ENCODE measurements at regions not wholly inside any gene's neighbourhood (a gene's known extent, or its start where the extent isn't known, plus 50 kb on each side); places are given as distances from the start of the nearest gene placed in this dataset.
A peak's percentile ranks its signal among the peaks of the same experiment; 100 is the strongest.

DNA sequence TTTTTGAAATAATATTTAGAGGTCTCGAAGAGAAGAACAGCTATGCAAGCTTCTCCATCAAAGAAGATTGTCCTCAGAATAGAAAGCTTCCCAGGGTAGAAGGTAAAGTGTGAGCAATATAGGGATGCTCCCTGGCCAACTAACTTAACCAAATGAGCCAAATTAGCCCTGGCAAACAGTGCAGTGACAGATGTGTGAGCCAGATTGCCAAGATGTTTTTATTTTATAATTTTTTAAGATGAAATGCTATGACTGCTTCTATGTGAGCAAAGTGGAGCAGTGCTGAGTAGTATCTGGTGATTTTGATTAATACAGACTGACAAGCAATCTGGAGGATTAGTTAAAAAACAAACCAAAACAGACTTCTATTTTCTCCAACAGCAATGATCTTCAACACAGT lies 202.1 kb downstream of the NOVA1 start:
- DNase-seq (ENCODE audit: low read depth, low spot score): no peak
- H3K9me3 ChIP-seq (ENCODE audit: insufficient read depth, low read length): no peaks in the 10 kb centered on the region
- no peak for TF ChIP-seq ZNF274 (IDR thresholded peaks at IDR 0.05; ENCODE audit: low read depth, low read length)
- TF ChIP-seq YY1 (IDR thresholded peaks at IDR 0.05; ENCODE audit: insufficient read depth, insufficient read length): no peak
- no peak for TF ChIP-seq SUZ12 (IDR thresholded peaks at IDR 0.05; ENCODE audit: extremely low read depth, insufficient read depth, insufficient read length)
- no peak overlapping the region for H3K4me3 ChIP-seq (ENCODE audit: insufficient read length, low read depth)
- no peaks in the 10 kb centered on the region for H3K36me3 ChIP-seq (ENCODE audit: insufficient read depth, insufficient read length, low read length)
- no peak overlapping the region for H3K9ac ChIP-seq (ENCODE audit: insufficient read length, low read depth)
- H3K27me3 ChIP-seq (ENCODE audit: insufficient read depth, insufficient read length): peaks cover 53% of the 10 kb centered on the region
- H3K4me1 ChIP-seq (ENCODE audit: insufficient read depth, insufficient read length): no peaks in the 10 kb centered on the region

DNA sequence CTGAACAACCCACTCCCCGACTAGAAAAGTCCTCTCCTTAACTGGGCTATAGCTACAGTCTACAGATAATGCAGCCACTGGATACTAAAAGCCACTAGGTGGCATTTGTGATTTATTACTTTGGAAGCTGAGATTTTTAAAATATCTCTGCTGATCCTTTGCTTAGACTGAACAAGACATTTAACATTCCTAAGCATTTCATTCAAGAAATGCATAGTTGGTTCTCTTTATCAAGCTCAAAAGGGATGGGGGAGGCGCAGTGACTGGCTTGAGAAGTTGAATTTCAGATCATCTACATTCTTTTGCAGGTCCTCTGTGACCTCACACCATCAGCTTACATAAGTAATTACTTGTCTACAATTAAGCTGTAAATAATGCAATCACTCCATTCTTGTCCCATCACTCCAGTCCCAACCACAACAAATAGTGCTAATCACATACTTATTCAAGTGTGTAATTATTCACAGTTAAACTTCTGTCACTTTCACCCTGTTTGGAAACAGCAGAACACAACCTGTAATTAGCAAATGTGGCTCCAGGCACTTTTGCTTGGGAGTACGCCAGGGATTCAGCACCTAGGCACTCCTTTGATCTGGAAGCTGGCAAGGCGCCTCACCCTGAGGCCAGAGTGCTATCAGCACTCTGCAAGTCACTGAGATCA lies 203.6 kb downstream of the NOVA1 start:
- Histone ChIP-seq H3K27me3 (ENCODE audit: insufficient read depth, insufficient read length) (peaks cover 65% of the 10 kb centered on the region), H3K4me3 (ENCODE audit: insufficient read length, low read depth) (no peak overlapping the region), H3K9ac (ENCODE audit: insufficient read length, low read depth) (no peak overlapping the region), H3K9me3 (ENCODE audit: insufficient read depth, low read length) (no peaks in the 10 kb centered on the region), H3K36me3 (ENCODE audit: insufficient read depth, insufficient read length, low read length) (no peaks in the 10 kb centered on the region), H3K4me1 (ENCODE audit: insufficient read depth, insufficient read length) (no peaks in the 10 kb centered on the region)
- TF ChIP-seq YY1 (IDR thresholded peaks at IDR 0.05; ENCODE audit: insufficient read depth, insufficient read length): no peak
- no peak for TF ChIP-seq SUZ12 (IDR thresholded peaks at IDR 0.05; ENCODE audit: extremely low read depth, insufficient read depth, insufficient read length)
- TF ChIP-seq ZNF274 (IDR thresholded peaks at IDR 0.05; ENCODE audit: low read depth, low read length): no peak
- DNase-seq (ENCODE audit: low read depth, low spot score): peak; percentile 16

DNA sequence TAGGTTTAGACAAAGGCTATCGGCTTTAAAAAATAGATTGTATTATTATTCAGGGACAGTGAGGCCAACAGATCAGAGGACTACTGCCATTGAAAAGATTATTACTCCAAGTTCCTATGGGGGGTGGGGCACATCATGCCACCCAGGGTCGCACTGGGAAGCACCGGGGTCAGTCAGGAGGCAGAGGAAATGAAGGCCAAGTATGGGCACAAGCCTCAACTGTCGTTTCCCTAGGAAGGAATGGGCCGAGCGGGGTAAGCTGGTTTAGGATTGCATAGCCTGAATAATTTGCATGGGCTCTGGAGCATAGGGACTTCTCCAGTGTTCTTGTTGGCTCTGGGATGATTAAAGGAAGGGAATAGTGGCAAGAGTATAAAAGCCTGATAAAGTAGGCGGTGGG lies 205.3 kb downstream of the NOVA1 start:
- no peaks in the 10 kb centered on the region for H3K9me3 ChIP-seq (ENCODE audit: insufficient read depth, low read length)
- TF ChIP-seq ZNF274 (IDR thresholded peaks at IDR 0.05; ENCODE audit: low read depth, low read length) (no peak), YY1 (IDR thresholded peaks at IDR 0.05; ENCODE audit: insufficient read depth, insufficient read length) (no peak), SUZ12 (IDR thresholded peaks at IDR 0.05; ENCODE audit: extremely low read depth, insufficient read depth, insufficient read length) (no peak)
- H3K36me3 ChIP-seq (ENCODE audit: insufficient read depth, insufficient read length, low read length): no peaks in the 10 kb centered on the region
- H3K4me1 ChIP-seq (ENCODE audit: insufficient read depth, insufficient read length): no peaks in the 10 kb centered on the region
- H3K4me3 ChIP-seq (ENCODE audit: insufficient read length, low read depth): no peak overlapping the region
- H3K27me3 ChIP-seq (ENCODE audit: insufficient read depth, insufficient read length): peaks cover 60% of the 10 kb centered on the region
- no peak for DNase-seq (ENCODE audit: low read depth, low spot score)
- H3K9ac ChIP-seq (ENCODE audit: insufficient read length, low read depth): no peak overlapping the region

DNA sequence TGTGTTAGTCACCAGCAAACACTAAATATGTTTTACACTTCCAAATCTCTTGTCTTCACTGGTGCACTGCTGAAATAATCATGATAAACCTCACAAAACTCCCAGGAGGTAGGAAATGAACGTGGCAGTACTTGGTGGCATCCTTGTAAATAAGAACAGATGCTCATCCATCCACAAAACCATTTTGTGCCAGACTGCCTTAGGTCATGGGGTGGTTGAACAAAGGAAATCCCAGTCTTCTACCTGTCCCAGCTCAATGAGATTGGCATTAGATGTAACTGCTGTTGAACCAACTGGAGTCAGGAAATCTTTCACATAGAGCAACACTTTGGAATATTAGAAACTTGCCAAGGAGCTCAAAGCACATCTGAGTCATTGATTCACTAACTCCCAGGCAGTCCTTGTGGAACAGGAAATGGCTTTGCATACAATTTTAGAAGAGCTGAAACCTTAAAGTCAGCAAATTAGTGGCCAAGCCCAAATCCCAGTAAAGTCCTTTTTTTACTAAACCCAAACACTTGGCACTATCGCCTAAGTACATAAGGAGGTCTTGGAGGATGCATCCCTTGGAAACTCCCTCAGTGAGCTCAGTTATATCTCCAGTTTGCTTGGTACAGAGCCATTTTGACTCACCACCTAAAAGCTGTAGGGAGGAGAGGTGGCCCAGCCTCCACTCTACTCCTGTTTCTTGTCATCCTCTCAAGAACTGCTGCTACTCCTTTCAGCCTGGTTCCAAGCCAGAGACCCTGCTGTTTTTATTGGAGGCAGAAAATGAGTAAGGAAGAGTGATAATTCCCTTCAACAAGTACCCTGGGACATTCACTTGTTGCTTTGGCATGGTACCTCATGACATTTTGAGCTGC lies 208.0 kb downstream of the NOVA1 start:
- Histone ChIP-seq H3K4me3 (ENCODE audit: insufficient read length, low read depth) (no peak overlapping the region), H3K4me1 (ENCODE audit: insufficient read depth, insufficient read length) (no peaks in the 10 kb centered on the region), H3K36me3 (ENCODE audit: insufficient read depth, insufficient read length, low read length) (no peaks in the 10 kb centered on the region), H3K27me3 (ENCODE audit: insufficient read depth, insufficient read length) (peaks cover 36% of the 10 kb centered on the region), H3K9me3 (ENCODE audit: insufficient read depth, low read length) (no peaks in the 10 kb centered on the region), H3K9ac (ENCODE audit: insufficient read length, low read depth) (no peak overlapping the region)
- TF ChIP-seq SUZ12 (IDR thresholded peaks at IDR 0.05; ENCODE audit: extremely low read depth, insufficient read depth, insufficient read length) (no peak), YY1 (IDR thresholded peaks at IDR 0.05; ENCODE audit: insufficient read depth, insufficient read length) (no peak), ZNF274 (IDR thresholded peaks at IDR 0.05; ENCODE audit: low read depth, low read length) (no peak)
- no peak for DNase-seq (ENCODE audit: low read depth, low spot score)

DNA sequence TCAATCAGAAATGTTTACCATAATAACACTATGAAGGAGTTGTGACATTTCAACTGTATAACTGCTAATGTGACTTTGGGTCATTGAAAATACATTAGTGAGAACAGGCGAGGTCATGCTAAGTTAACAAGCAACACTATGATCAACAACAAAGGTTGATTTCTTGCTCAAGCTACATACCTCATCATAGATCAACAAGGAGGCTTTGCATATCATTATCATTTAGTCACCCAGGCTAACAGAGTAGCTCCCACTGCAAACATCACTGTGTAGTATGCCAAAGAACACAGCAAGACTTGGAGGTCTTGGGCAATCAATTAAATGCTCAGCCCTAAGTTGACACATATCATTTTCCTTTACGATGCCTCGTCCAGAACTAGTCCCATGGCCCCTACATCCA lies 212.5 kb downstream of the NOVA1 start:
- no peak for TF ChIP-seq YY1 (IDR thresholded peaks at IDR 0.05; ENCODE audit: insufficient read depth, insufficient read length)
- no peak for TF ChIP-seq ZNF274 (IDR thresholded peaks at IDR 0.05; ENCODE audit: low read depth, low read length)
- no peak for TF ChIP-seq SUZ12 (IDR thresholded peaks at IDR 0.05; ENCODE audit: extremely low read depth, insufficient read depth, insufficient read length)
- no peak overlapping the region for H3K4me3 ChIP-seq (ENCODE audit: insufficient read length, low read depth)

DNA sequence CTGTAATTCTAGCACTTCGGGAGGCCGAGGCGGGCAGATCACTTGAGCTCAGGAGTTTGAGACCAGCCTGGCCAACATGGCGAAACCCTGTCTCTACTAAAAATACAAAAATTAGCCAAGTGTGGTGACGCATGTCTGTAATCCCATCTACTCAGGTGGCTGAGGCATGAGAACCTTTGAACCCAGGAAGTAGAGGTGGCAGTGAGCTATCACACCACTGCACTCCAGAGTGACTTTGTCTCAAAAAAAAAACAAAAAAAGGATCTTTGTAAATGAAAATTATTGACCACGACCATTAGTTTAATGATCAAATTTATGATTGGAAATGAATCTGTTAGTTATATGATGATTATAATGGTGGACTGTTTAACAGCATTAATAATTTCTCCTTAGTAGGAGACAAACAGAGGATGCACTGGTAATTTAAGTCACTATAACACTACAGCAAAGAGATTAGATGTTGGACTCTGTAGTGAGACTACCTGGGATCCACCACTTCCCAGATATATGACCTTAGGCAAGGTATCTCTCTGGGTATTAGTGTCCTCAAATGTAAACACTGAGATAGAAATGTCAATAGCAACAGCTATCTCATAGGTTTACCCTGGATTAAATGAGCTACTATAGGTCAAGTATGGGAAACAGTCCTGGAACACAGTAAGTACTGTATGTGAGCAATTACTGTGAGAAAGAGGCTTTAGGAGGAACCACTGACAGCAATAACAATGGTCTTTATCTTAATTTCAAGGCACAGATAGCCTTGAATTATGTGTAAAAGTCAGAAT lies 214.7 kb downstream of the NOVA1 start:
- no peak for DNase-seq (ENCODE audit: low read depth, low spot score)
- H3K9me3 ChIP-seq (ENCODE audit: insufficient read depth, low read length): peaks cover 16% of the 10 kb centered on the region; the same call in 1 of the 2 replicates
- H3K9ac ChIP-seq (ENCODE audit: insufficient read length, low read depth): no peak overlapping the region
- H3K27me3 ChIP-seq (ENCODE audit: insufficient read depth, insufficient read length): no peaks in the 10 kb centered on the region
- TF ChIP-seq ZNF274 (IDR thresholded peaks at IDR 0.05; ENCODE audit: low read depth, low read length) (no peak), SUZ12 (IDR thresholded peaks at IDR 0.05; ENCODE audit: extremely low read depth, insufficient read depth, insufficient read length) (no peak), YY1 (IDR thresholded peaks at IDR 0.05; ENCODE audit: insufficient read depth, insufficient read length) (no peak)
- H3K4me3 ChIP-seq (ENCODE audit: insufficient read length, low read depth): no peak overlapping the region
- H3K4me1 ChIP-seq (ENCODE audit: insufficient read depth, insufficient read length): no peaks in the 10 kb centered on the region
- no peaks in the 10 kb centered on the region for H3K36me3 ChIP-seq (ENCODE audit: insufficient read depth, insufficient read length, low read length)

More for the DNA sequence above, 212.5 kb downstream of the NOVA1 start:
- Histone ChIP-seq H3K36me3 (ENCODE audit: insufficient read depth, insufficient read length, low read length) (no peaks in the 10 kb centered on the region), H3K27me3 (ENCODE audit: insufficient read depth, insufficient read length) (peaks cover 8% of the 10 kb centered on the region), H3K9me3 (ENCODE audit: insufficient read depth, low read length) (no peaks in the 10 kb centered on the region), H3K9ac (ENCODE audit: insufficient read length, low read depth) (no peak overlapping the region), H3K4me1 (ENCODE audit: insufficient read depth, insufficient read length) (no peaks in the 10 kb centered on the region)
- DNase-seq (ENCODE audit: low read depth, low spot score): no peak
